Activated CD8-positive, alpha-beta T cell treated with anti-CD3 and anti-CD28 coated beads, Interleukin-2, amount 10 ng/mL, durations not matched to agents 7 days and 5 days (primary cell): ENCODE measurements at regions not wholly inside any gene's neighbourhood (a gene's known extent, or its start where the extent isn't known, plus 50 kb on each side); places are given as distances from the start of the nearest gene placed in this dataset.
"Not testable (repeated sequence)": the region's sequence is repeated elsewhere in the genome, so short reads cannot be mapped to it uniquely, and the experiment has no call there.

Experiments used
- ATAC-seq: fragments of 150-1000 bp; cut with Tn5 transposase; one replicate; pipeline ENCODE4 v1.10.0; 2021; ENCODE audit warnings: moderate library complexity
- CTCF ChIA-PET: fragments of 350-600 bp; sonication (Branson Sonifier 250); formaldehyde crosslinking; loops from one replicate; lab custom pipeline; 2021; ENCODE audit warnings: antibody characterized with exemption; lab: Charles Lee
- POLR2A ChIA-PET: fragments of 350-600 bp; sonication (Branson Sonifier 250); formaldehyde crosslinking; loops from one replicate; lab custom pipeline; 2021; ENCODE audit warnings: antibody characterized with exemption; lab: Charles Lee
- DNase-seq: peaks from one replicate; pipeline ENCODE4 v3.0.0-alpha.2; 2020
- H3K27ac Mint-ChIP-seq: one replicate; pipeline ENCODE4 v1.8.0; 2021; ENCODE audit warnings: mild to moderate bottlenecking, mixed read lengths
- H3K27me3 Mint-ChIP-seq: one replicate; pipeline ENCODE4 v1.8.0; 2021; ENCODE audit warnings: low read depth, mixed read lengths
- H3K36me3 Mint-ChIP-seq: one replicate; pipeline ENCODE4 v1.8.0; 2021; ENCODE audit warnings: low read depth, mixed read lengths
- H3K4me1 Mint-ChIP-seq: one replicate; pipeline ENCODE4 v1.8.0; 2021; ENCODE audit warnings: low read depth, mixed read lengths
- H3K4me3 Mint-ChIP-seq: one replicate; pipeline ENCODE4 v1.8.0; 2021; ENCODE audit warnings: mild to moderate bottlenecking, mixed read lengths
- H3K9me3 Mint-ChIP-seq: one replicate; pipeline ENCODE4 v1.8.0; 2022; ENCODE audit warnings: mixed read lengths; ENCODE audit not compliant: insufficient read depth

GRCh38 chr14:34297786-34298520 lies 164.1 kb downstream of the SPTSSA start:
- no peaks in the 10 kb centered on the region for H3K4me1 Mint-ChIP-seq
- no peaks in the 10 kb centered on the region for H3K27me3 Mint-ChIP-seq
- no peaks in the 10 kb centered on the region for H3K36me3 Mint-ChIP-seq
- POLR2A ChIA-PET: no interaction called here
- CTCF ChIA-PET: no interaction called here
- ATAC-seq: no peak
- H3K9me3 Mint-ChIP-seq: no peaks in the 10 kb centered on the region
- DNase-seq: no peak
- no peak overlapping the region for H3K27ac Mint-ChIP-seq
- H3K4me3 Mint-ChIP-seq: no peak overlapping the region

GRCh38 chr14:34283590-34283989 lies 178.4 kb downstream of the SPTSSA start:
- DNase-seq: no peak
- Mint-ChIP-seq H3K4me3 (no peak overlapping the region), H3K27me3 (peaks cover 4% of the 10 kb centered on the region), H3K27ac (no peak overlapping the region), H3K4me1 (no peaks in the 10 kb centered on the region), H3K36me3 (no peaks in the 10 kb centered on the region), H3K9me3 (no peaks in the 10 kb centered on the region)
- CTCF ChIA-PET: no interaction called here
- no peak for ATAC-seq
- POLR2A ChIA-PET: no interaction called here

- CTCF ChIA-PET: no interaction called here
- ATAC-seq (no peak), DNase-seq (no peak)
- H3K36me3 Mint-ChIP-seq: no peaks in the 10 kb centered on the region
- no peaks in the 10 kb centered on the region for H3K9me3 Mint-ChIP-seq
- no peak overlapping the region for H3K27ac Mint-ChIP-seq
- no peaks in the 10 kb centered on the region for H3K4me1 Mint-ChIP-seq
- no peak overlapping the region for H3K4me3 Mint-ChIP-seq
- H3K27me3 Mint-ChIP-seq: peaks cover 2% of the 10 kb centered on the region
- POLR2A ChIA-PET: no interaction called here
These were observed 184.8 kb downstream of the SPTSSA start for GRCh38 chr14:34277191-34277590.

- H3K36me3 Mint-ChIP-seq: no peaks in the 10 kb centered on the region
- H3K27ac Mint-ChIP-seq: no peak overlapping the region
- H3K4me1 Mint-ChIP-seq: no peaks in the 10 kb centered on the region
- no peak for ATAC-seq
- H3K27me3 Mint-ChIP-seq: peaks cover 6% of the 10 kb centered on the region
- DNase-seq: no peak
- POLR2A ChIA-PET: no interaction called here
- CTCF ChIA-PET: no interaction called here
- H3K4me3 Mint-ChIP-seq: no peak overlapping the region
- no peaks in the 10 kb centered on the region for H3K9me3 Mint-ChIP-seq
These were observed 186.5 kb downstream of the SPTSSA start for GRCh38 chr14:34275530-34275929.

GRCh38 chr14:34275078-34275477 lies 187.0 kb downstream of the SPTSSA start:
- ChIA-PET POLR2A (no interaction called here), CTCF (no interaction called here)
- ATAC-seq (no peak), DNase-seq (no peak)
- Mint-ChIP-seq H3K4me3 (no peak overlapping the region), H3K4me1 (no peaks in the 10 kb centered on the region), H3K27me3 (peaks cover 9% of the 10 kb centered on the region), H3K9me3 (no peaks in the 10 kb centered on the region), H3K27ac (no peak overlapping the region), H3K36me3 (no peaks in the 10 kb centered on the region)

- H3K36me3 Mint-ChIP-seq, DNase-seq, POLR2A ChIA-PET, CTCF ChIA-PET, H3K4me1 Mint-ChIP-seq, ATAC-seq, H3K4me3 Mint-ChIP-seq, H3K27ac Mint-ChIP-seq, H3K9me3 Mint-ChIP-seq: not testable (repeated sequence)
- peaks cover 11% of the 10 kb centered on the region for H3K27me3 Mint-ChIP-seq
These were observed 188.3 kb downstream of the SPTSSA start for GRCh38 chr14:34273716-34274115.

GRCh38 chr14:34270361-34270760 lies 191.7 kb downstream of the SPTSSA start:
- Mint-ChIP-seq H3K27ac (no peak overlapping the region), H3K4me3 (no peak overlapping the region), H3K4me1 (no peaks in the 10 kb centered on the region), H3K9me3 (no peaks in the 10 kb centered on the region), H3K36me3 (no peaks in the 10 kb centered on the region), H3K27me3 (peaks cover 11% of the 10 kb centered on the region)
- ChIA-PET CTCF (no interaction called here), POLR2A (no interaction called here)
- DNase-seq (no peak), ATAC-seq (no peak)

GRCh38 chr14:34266344-34266743 lies 195.7 kb downstream of the SPTSSA start:
- no peak overlapping the region for H3K4me3 Mint-ChIP-seq
- no peaks in the 10 kb centered on the region for H3K9me3 Mint-ChIP-seq
- no peak overlapping the region for H3K27ac Mint-ChIP-seq
- no peaks in the 10 kb centered on the region for H3K36me3 Mint-ChIP-seq
- no peak for DNase-seq
- no peaks in the 10 kb centered on the region for H3K4me1 Mint-ChIP-seq
- peaks cover 11% of the 10 kb centered on the region for H3K27me3 Mint-ChIP-seq
- ATAC-seq: no peak
- POLR2A ChIA-PET: no interaction called here
- CTCF ChIA-PET: no interaction called here

GRCh38 chr14:34262127-34262910 lies 199.7 kb downstream of the SPTSSA start:
- Mint-ChIP-seq H3K27me3 (peaks cover 7% of the 10 kb centered on the region), H3K4me1 (no peaks in the 10 kb centered on the region), H3K27ac (no peak overlapping the region), H3K36me3 (no peaks in the 10 kb centered on the region), H3K9me3 (no peaks in the 10 kb centered on the region), H3K4me3 (no peak overlapping the region)
- no peak for DNase-seq
- ATAC-seq: no peak
- ChIA-PET POLR2A (interaction anchor here (0.6 kb wide), 1 partner anchor 31 kb away, joined by 3 read pairs; no protein-coding TSS in a partner anchor), CTCF (no interaction called here)

- Mint-ChIP-seq H3K27me3 (peaks cover 8% of the 10 kb centered on the region), H3K36me3 (no peaks in the 10 kb centered on the region), H3K4me3 (no peak overlapping the region), H3K4me1 (no peaks in the 10 kb centered on the region), H3K9me3 (no peaks in the 10 kb centered on the region), H3K27ac (no peak overlapping the region)
- no peak for DNase-seq
- no peak for ATAC-seq
- POLR2A ChIA-PET: no interaction called here
- CTCF ChIA-PET: no interaction called here
These were observed 202.0 kb downstream of the SPTSSA start for GRCh38 chr14:34259996-34260395.

- no peak for ATAC-seq
- Mint-ChIP-seq H3K4me1 (no peaks in the 10 kb centered on the region), H3K4me3 (no peak overlapping the region), H3K27ac (no peak overlapping the region), H3K36me3 (no peaks in the 10 kb centered on the region), H3K27me3 (peaks cover 8% of the 10 kb centered on the region), H3K9me3 (no peaks in the 10 kb centered on the region)
- CTCF ChIA-PET: no interaction called here
- POLR2A ChIA-PET: no interaction called here
- no peak for DNase-seq
These were observed 203.7 kb downstream of the SPTSSA start for GRCh38 chr14:34258318-34258717.

- Mint-ChIP-seq H3K9me3 (no peaks in the 10 kb centered on the region), H3K36me3 (no peaks in the 10 kb centered on the region), H3K4me3 (no peak overlapping the region), H3K4me1 (no peaks in the 10 kb centered on the region), H3K27me3 (peaks cover 8% of the 10 kb centered on the region), H3K27ac (no peak overlapping the region)
- ATAC-seq (no peak), DNase-seq (no peak)
- ChIA-PET CTCF (no interaction called here), POLR2A (no interaction called here)
These were observed 204.5 kb downstream of the SPTSSA start for GRCh38 chr14:34257505-34257904.
